K562 (cell line): ENCODE measurements at regions not wholly inside any gene's neighbourhood (a gene's known extent, or its start where the extent isn't known, plus 50 kb on each side); places are given as distances from the start of the nearest gene placed in this dataset.

Source experiments
- ATAC-seq: fragments of 200-7000 bp; cut with Tn5 transposase; 3 replicates; pipeline ENCODE4 v1.9.1; 2020; ENCODE audit warnings: moderate library complexity
- BruUV-seq: library from RNA; stranded (reverse); fragments of 400-500 nt; replicated peaks from 2 replicates; lab custom pipeline; 2021; lab: Mats Ljungman, UMichigan
- CTCF ChIA-PET: fragments of 300-600 bp; formaldehyde crosslinking; extraction: SDS; loops from one replicate; lab custom pipeline; 2021; ENCODE audit warnings: low intra/inter-chr PET ratio; lab: Yijun Ruan, JAX
- POLR2A ChIA-PET: fragments of 300-600, 350-650 bp; sonication (Branson Sonifier 250); formaldehyde crosslinking; extraction: SDS; loops from one replicate; lab custom pipeline; 2021; ENCODE audit warnings: antibody characterized with exemption, inconsistent platforms; lab: Yijun Ruan, JAX
- DNase-seq, 4 experiments: peaks; one replicate each; pipeline versions ENCODE4 v3.0.0 to v3.0.0-alpha.2; 2011 to 2018; ENCODE audit warnings: low spot score in 3 of 4, mixed read lengths in 3 of 4; ENCODE audit errors: extremely low read depth in 1 of 4
- FAIRE-seq: peaks from 2 replicates; lab custom pipeline; 2011; peaks lifted over from hg19 to GRCh38; lab: Jason Lieb, UNC
- H2AFZ ChIP-seq: 2 replicates; pipeline ENCODE4 v1.6.0; 2011; ENCODE audit warnings: low read depth, low read length, control low read depth, inconsistent platforms
- H3K27ac ChIP-seq: fragments of 200-600 bp; 3 replicates; pipeline ENCODE4 v1.8.0; 2011; ENCODE audit warnings: low read depth, mild to moderate bottlenecking, control low read depth, inconsistent platforms, low read length, moderate library complexity, mixed read lengths; ENCODE audit errors: extremely low read depth
- H3K27me3 ChIP-seq, 2 experiments: fragments of 300-600 bp in 1 of 2; 2 replicates in 1 of 2; 3 replicates in 1 of 2; pipeline versions ENCODE4 v1.6.0 to v1.8.0; 2011; ENCODE audit warnings: inconsistent platforms in 2 of 2, low read length in 2 of 2, mild to moderate bottlenecking in 1 of 2, mixed read lengths in 1 of 2, moderate library complexity in 1 of 2; ENCODE audit not compliant: control insufficient read depth in 2 of 2, insufficient read depth in 2 of 2
- H3K36me3 ChIP-seq: fragments of 300-600 bp; 3 replicates; pipeline ENCODE4 v1.8.0; 2011; ENCODE audit warnings: mild to moderate bottlenecking, low read length, inconsistent platforms; ENCODE audit not compliant: control insufficient read depth, insufficient read depth
- H3K4me1 ChIP-seq, 2 experiments: fragments of 200-600 bp in 1 of 2; replicated peaks in 1 of 2; 2 replicates in 1 of 2; 3 replicates in 1 of 2; pipeline versions ENCODE4 v1.5.1 to v1.8.0; 2011; ENCODE audit warnings: inconsistent platforms in 2 of 2, low read length in 2 of 2, mild to moderate bottlenecking in 1 of 2, mixed read lengths in 1 of 2, moderate library complexity in 1 of 2; ENCODE audit not compliant: control insufficient read depth in 2 of 2, insufficient read depth in 2 of 2
- H3K4me2 ChIP-seq: 2 replicates; pipeline ENCODE4 v1.6.1; 2011; ENCODE audit warnings: low read length, control low read depth, inconsistent platforms, mixed read lengths; ENCODE audit not compliant: insufficient read depth
- H3K4me3 ChIP-seq: fragments of 200-600 bp; sonication (generic), shearing (Covaris generic); 2 replicates; pipeline ENCODE4 v1.5.1; 2016; ENCODE audit warnings: control low read depth, inconsistent platforms
- H3K79me2 ChIP-seq: fragments of 200-600 bp; 3 replicates; pipeline ENCODE4 v1.8.0; 2011; ENCODE audit warnings: low read length, inconsistent platforms; ENCODE audit not compliant: control insufficient read depth, insufficient read depth
- H3K9ac ChIP-seq, 2 experiments: 2 replicates each; pipeline versions ENCODE4 v1.6.0 to v1.6.1; 2011; ENCODE audit warnings: low read depth in 2 of 2, low read length in 2 of 2, control low read depth in 1 of 2, inconsistent platforms in 1 of 2, mild to moderate bottlenecking in 1 of 2, mixed read lengths in 1 of 2; ENCODE audit not compliant: insufficient read depth in 1 of 2
- H3K9me1 ChIP-seq: one replicate; pipeline ENCODE4 v1.6.0; 2011; ENCODE audit warnings: inconsistent platforms, mild to moderate bottlenecking, low read length, moderate library complexity; ENCODE audit not compliant: control insufficient read depth, insufficient read depth
- H3K9me3 ChIP-seq: replicated peaks from 2 replicates; pipeline ENCODE4 v1.5.1; 2011; ENCODE audit warnings: low read depth, low read length, inconsistent platforms; ENCODE audit not compliant: control insufficient read depth, insufficient read depth
- H4K20me1 ChIP-seq: replicated peaks from 2 replicates; pipeline ENCODE4 v1.6.1; 2011; ENCODE audit warnings: low read length, inconsistent platforms, mixed read lengths; ENCODE audit not compliant: control insufficient read depth, insufficient read depth
- BRF1 ChIP-seq: IDR thresholded peaks from 3 replicates; pipeline ENCODE4 v1.6.1; 2011; ENCODE audit warnings: borderline replicate concordance, mild to moderate bottlenecking; ENCODE audit not compliant: insufficient read length; ENCODE audit errors: extremely low read depth
- HMGN3 ChIP-seq: IDR thresholded peaks from 2 replicates; pipeline ENCODE4 v1.6.1; 2011; ENCODE audit warnings: borderline replicate concordance, low read depth, mild to moderate bottlenecking, mixed read lengths, low read length; ENCODE audit not compliant: insufficient read length; ENCODE audit errors: extremely low read depth
- MYBL2 ChIP-seq, 2 experiments: fragments of 450-650 bp in 1 of 2; sonication (generic) in 1 of 2; formaldehyde crosslinking in 1 of 2; IDR thresholded peaks; 2 replicates each; pipeline versions ENCODE4 v1.6.1 to v1.8.1; 2017 to 2022; ENCODE audit warnings: borderline replicate concordance in 1 of 2, inconsistent platforms in 1 of 2, low read depth in 1 of 2, mild to moderate bottlenecking in 1 of 2, missing genetic modification reagents in 1 of 2, moderate library complexity in 1 of 2
- NCOR1 ChIP-seq: fragments of 450-650 bp; IDR thresholded peaks from 2 replicates; pipeline ENCODE4 v1.6.1; 2016; ENCODE audit warnings: mild to moderate bottlenecking, moderate library complexity
- NRF1 ChIP-seq, 2 experiments: fragments of 450-650 bp; IDR thresholded peaks in 1 of 2; conservative IDR thresholded peaks in 1 of 2; 2 replicates each; pipeline ENCODE4 v1.6.1; 2014; ENCODE audit warnings: mild to moderate bottlenecking in 2 of 2
- WGBS: fragments of 100-300 bp; shearing (Covaris generic); methylation state at CpG from one replicate; pipeline ENCODE4 v1.1.6; 2016; ENCODE audit warnings: low coverage, mixed read lengths; ENCODE audit not compliant: insufficient coverage; ENCODE audit errors: missing lambda C conversion rate; 5-methylcytosine and 5-hydroxymethylcytosine counted together
- in situ Hi-C: fragments of 300-500 bp; cut with MboI; formaldehyde crosslinking; loops from 4 replicates; pipeline ENCODE4 v1.15.0; 2018; ENCODE audit warnings: inconsistent platforms, mixed read lengths
- intact Hi-C: fragments of 100-400 bp; cut with micrococcal nuclease; formaldehyde crosslinking; loops from 2 replicates; pipeline ENCODE4 v1.14.2; 2022
- TF ChIP-seq, protein P1 (sequence below): sonication (generic); formaldehyde crosslinking; IDR thresholded peaks from 2 replicates; pipeline ENCODE4 v1.8.1; 2023; ENCODE audit warnings: mild to moderate bottlenecking, missing genetic modification reagents, moderate library complexity
- TF ChIP-seq, protein P2 (sequence below), 3 experiments: IDR thresholded peaks in 2 of 3; conservative IDR thresholded peaks in 1 of 3; 2 replicates each; pipeline ENCODE4 v1.5.1; 2011 to 2012; ENCODE audit warnings: low read length in 3 of 3, mild to moderate bottlenecking in 3 of 3, control low read depth in 2 of 3, improper control_type of control experiment in 1 of 3, inconsistent platforms in 1 of 3, low read depth in 1 of 3, mixed read lengths in 1 of 3, moderate library complexity in 1 of 3; ENCODE audit not compliant: insufficient read depth in 2 of 3

DNA sequence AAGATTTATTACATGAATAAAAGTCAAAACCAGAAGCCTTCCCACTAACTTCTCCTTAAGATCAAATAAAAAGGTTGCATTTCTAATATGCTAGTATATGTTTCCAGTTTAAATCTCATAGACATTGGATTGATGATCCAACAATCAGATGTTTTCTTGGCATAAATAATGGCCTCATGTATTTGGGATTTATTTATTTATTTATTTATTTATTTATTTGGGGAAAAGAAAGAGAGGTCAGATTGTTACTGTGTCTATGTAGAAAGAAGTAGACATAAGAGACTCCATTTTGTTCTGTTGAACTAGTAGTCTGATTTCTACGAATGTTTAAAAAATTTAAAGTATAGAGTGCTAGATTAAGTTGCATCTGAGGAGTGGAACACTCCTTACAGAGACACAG is 422.4 kb downstream of the ADGRL2 start:
- Histone ChIP-seq H3K4me1 (no peaks in the 10 kb centered on the region), H3K9me1 (no peaks in the 10 kb centered on the region), H4K20me1 (no peaks in the 10 kb centered on the region), H3K27ac (no peak overlapping the region), H3K4me3 (no peak overlapping the region), H3K27me3 (no peaks in the 10 kb centered on the region), H2AFZ (no peak overlapping the region), H3K79me2 (no peaks in the 10 kb centered on the region), H3K4me2 (no peak overlapping the region), H3K9me3 (no peaks in the 10 kb centered on the region), H3K9ac (no peak overlapping the region), H3K36me3 (no peaks in the 10 kb centered on the region)
- intact Hi-C loops (no loop called here), in situ Hi-C loops (no loop called here)
- ChIA-PET POLR2A (no interaction called here), CTCF (no interaction called here)
- 0% methylated on average over 1 of the region's 1 CpG for WGBS
- no peak for ATAC-seq
- FAIRE-seq: no peak
- TF ChIP-seq BRF1 (no peak), MYBL2 (IDR thresholded peaks at IDR 0.05; ENCODE audit: low read depth) (no peak), MYBL2 (CRISPR knock-in tag; IDR thresholded peaks at IDR 0.05; ENCODE audit: borderline replicate concordance) (no peak), NCOR1 (no peak), HMGN3 (no peak), NRF1 (conservative IDR thresholded peaks at IDR 0.05 in 1 of 2, IDR thresholded peaks at IDR 0.05 in 1 of 2) (no peak)
- TF ChIP-seq, protein P1, sequence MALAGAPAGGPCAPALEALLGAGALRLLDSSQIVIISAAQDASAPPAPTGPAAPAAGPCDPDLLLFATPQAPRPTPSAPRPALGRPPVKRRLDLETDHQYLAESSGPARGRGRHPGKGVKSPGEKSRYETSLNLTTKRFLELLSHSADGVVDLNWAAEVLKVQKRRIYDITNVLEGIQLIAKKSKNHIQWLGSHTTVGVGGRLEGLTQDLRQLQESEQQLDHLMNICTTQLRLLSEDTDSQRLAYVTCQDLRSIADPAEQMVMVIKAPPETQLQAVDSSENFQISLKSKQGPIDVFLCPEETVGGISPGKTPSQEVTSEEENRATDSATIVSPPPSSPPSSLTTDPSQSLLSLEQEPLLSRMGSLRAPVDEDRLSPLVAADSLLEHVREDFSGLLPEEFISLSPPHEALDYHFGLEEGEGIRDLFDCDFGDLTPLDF: no peak
- TF ChIP-seq, protein P2, sequence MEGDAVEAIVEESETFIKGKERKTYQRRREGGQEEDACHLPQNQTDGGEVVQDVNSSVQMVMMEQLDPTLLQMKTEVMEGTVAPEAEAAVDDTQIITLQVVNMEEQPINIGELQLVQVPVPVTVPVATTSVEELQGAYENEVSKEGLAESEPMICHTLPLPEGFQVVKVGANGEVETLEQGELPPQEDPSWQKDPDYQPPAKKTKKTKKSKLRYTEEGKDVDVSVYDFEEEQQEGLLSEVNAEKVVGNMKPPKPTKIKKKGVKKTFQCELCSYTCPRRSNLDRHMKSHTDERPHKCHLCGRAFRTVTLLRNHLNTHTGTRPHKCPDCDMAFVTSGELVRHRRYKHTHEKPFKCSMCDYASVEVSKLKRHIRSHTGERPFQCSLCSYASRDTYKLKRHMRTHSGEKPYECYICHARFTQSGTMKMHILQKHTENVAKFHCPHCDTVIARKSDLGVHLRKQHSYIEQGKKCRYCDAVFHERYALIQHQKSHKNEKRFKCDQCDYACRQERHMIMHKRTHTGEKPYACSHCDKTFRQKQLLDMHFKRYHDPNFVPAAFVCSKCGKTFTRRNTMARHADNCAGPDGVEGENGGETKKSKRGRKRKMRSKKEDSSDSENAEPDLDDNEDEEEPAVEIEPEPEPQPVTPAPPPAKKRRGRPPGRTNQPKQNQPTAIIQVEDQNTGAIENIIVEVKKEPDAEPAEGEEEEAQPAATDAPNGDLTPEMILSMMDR (IDR thresholded peaks at IDR 0.05 in 2 of 3, conservative IDR thresholded peaks at IDR 0.05 in 1 of 3; ENCODE audit: insufficient read depth in 2 of 3, low read depth in 1 of 3, low read length in 3 of 3): no peak
- DNase-seq: no peak
- no TSS peak for BruUV-seq
